K562 (cell line): ENCODE measurements at regions not wholly inside any gene's neighbourhood (a gene's known extent, or its start where the extent isn't known, plus 50 kb on each side); places are given as distances from the start of the nearest gene placed in this dataset.

Experiments
- ATAC-seq: fragments of 200-7000 bp; cut with Tn5 transposase; 3 replicates; pipeline ENCODE4 v1.9.1; 2020; ENCODE audit warnings: moderate library complexity
- BruUV-seq: library from RNA; stranded (reverse); fragments of 400-500 nt; replicated peaks from 2 replicates; lab custom pipeline; 2021; lab: Mats Ljungman, UMichigan
- CTCF ChIA-PET: fragments of 300-600 bp; formaldehyde crosslinking; extraction: SDS; loops from one replicate; lab custom pipeline; 2021; ENCODE audit warnings: low intra/inter-chr PET ratio; lab: Yijun Ruan, JAX
- POLR2A ChIA-PET: fragments of 300-600, 350-650 bp; sonication (Branson Sonifier 250); formaldehyde crosslinking; extraction: SDS; loops from one replicate; lab custom pipeline; 2021; ENCODE audit warnings: antibody characterized with exemption, inconsistent platforms; lab: Yijun Ruan, JAX
- DNase-seq, 4 experiments: peaks; one replicate each; pipeline versions ENCODE4 v3.0.0 to v3.0.0-alpha.2; 2011 to 2018; ENCODE audit warnings: low spot score in 3 of 4, mixed read lengths in 3 of 4; ENCODE audit errors: extremely low read depth in 1 of 4
- FAIRE-seq: peaks from 2 replicates; lab custom pipeline; 2011; peaks lifted over from hg19 to GRCh38; lab: Jason Lieb, UNC
- H2AFZ ChIP-seq: 2 replicates; pipeline ENCODE4 v1.6.0; 2011; ENCODE audit warnings: low read depth, low read length, control low read depth, inconsistent platforms
- H3K27ac ChIP-seq: fragments of 200-600 bp; 3 replicates; pipeline ENCODE4 v1.8.0; 2011; ENCODE audit warnings: low read depth, mild to moderate bottlenecking, control low read depth, inconsistent platforms, low read length, moderate library complexity, mixed read lengths; ENCODE audit errors: extremely low read depth
- H3K27me3 ChIP-seq, 2 experiments: fragments of 300-600 bp in 1 of 2; 2 replicates in 1 of 2; 3 replicates in 1 of 2; pipeline versions ENCODE4 v1.6.0 to v1.8.0; 2011; ENCODE audit warnings: inconsistent platforms in 2 of 2, low read length in 2 of 2, mild to moderate bottlenecking in 1 of 2, mixed read lengths in 1 of 2, moderate library complexity in 1 of 2; ENCODE audit not compliant: control insufficient read depth in 2 of 2, insufficient read depth in 2 of 2
- H3K36me3 ChIP-seq: fragments of 300-600 bp; 3 replicates; pipeline ENCODE4 v1.8.0; 2011; ENCODE audit warnings: mild to moderate bottlenecking, low read length, inconsistent platforms; ENCODE audit not compliant: control insufficient read depth, insufficient read depth
- H3K4me1 ChIP-seq, 2 experiments: fragments of 200-600 bp in 1 of 2; replicated peaks in 1 of 2; 2 replicates in 1 of 2; 3 replicates in 1 of 2; pipeline versions ENCODE4 v1.5.1 to v1.8.0; 2011; ENCODE audit warnings: inconsistent platforms in 2 of 2, low read length in 2 of 2, mild to moderate bottlenecking in 1 of 2, mixed read lengths in 1 of 2, moderate library complexity in 1 of 2; ENCODE audit not compliant: control insufficient read depth in 2 of 2, insufficient read depth in 2 of 2
- H3K4me2 ChIP-seq: 2 replicates; pipeline ENCODE4 v1.6.1; 2011; ENCODE audit warnings: low read length, control low read depth, inconsistent platforms, mixed read lengths; ENCODE audit not compliant: insufficient read depth
- H3K4me3 ChIP-seq: fragments of 200-600 bp; sonication (generic), shearing (Covaris generic); 2 replicates; pipeline ENCODE4 v1.5.1; 2016; ENCODE audit warnings: control low read depth, inconsistent platforms
- H3K79me2 ChIP-seq: fragments of 200-600 bp; 3 replicates; pipeline ENCODE4 v1.8.0; 2011; ENCODE audit warnings: low read length, inconsistent platforms; ENCODE audit not compliant: control insufficient read depth, insufficient read depth
- H3K9ac ChIP-seq, 2 experiments: 2 replicates each; pipeline versions ENCODE4 v1.6.0 to v1.6.1; 2011; ENCODE audit warnings: low read depth in 2 of 2, low read length in 2 of 2, control low read depth in 1 of 2, inconsistent platforms in 1 of 2, mild to moderate bottlenecking in 1 of 2, mixed read lengths in 1 of 2; ENCODE audit not compliant: insufficient read depth in 1 of 2
- H3K9me1 ChIP-seq: one replicate; pipeline ENCODE4 v1.6.0; 2011; ENCODE audit warnings: inconsistent platforms, mild to moderate bottlenecking, low read length, moderate library complexity; ENCODE audit not compliant: control insufficient read depth, insufficient read depth
- H3K9me3 ChIP-seq: replicated peaks from 2 replicates; pipeline ENCODE4 v1.5.1; 2011; ENCODE audit warnings: low read depth, low read length, inconsistent platforms; ENCODE audit not compliant: control insufficient read depth, insufficient read depth
- H4K20me1 ChIP-seq: replicated peaks from 2 replicates; pipeline ENCODE4 v1.6.1; 2011; ENCODE audit warnings: low read length, inconsistent platforms, mixed read lengths; ENCODE audit not compliant: control insufficient read depth, insufficient read depth
- ELF1 ChIP-seq: fragments of 200-800 bp; sonication (Bioruptor generic); IDR thresholded peaks from 2 replicates; pipeline ENCODE4 v1.6.1; 2016; ENCODE audit warnings: missing genetic modification characterization, missing compliant biosample characterization
- ESRRB ChIP-seq: fragments of 250-450 bp; sonication (Bioruptor Pico); IDR thresholded peaks from 2 replicates; pipeline ENCODE4 v1.5.0; 2020; ENCODE audit warnings: mild to moderate bottlenecking, moderate library complexity, borderline replicate concordance
- FOS ChIP-seq: IDR thresholded peaks from 3 replicates; pipeline ENCODE4 v1.6.1; 2011; ENCODE audit not compliant: insufficient read length; ENCODE audit errors: extremely low read depth
- ILK ChIP-seq: fragments of 450-650 bp; IDR thresholded peaks from 2 replicates; pipeline ENCODE4 v1.6.1; 2016; ENCODE audit warnings: missing genetic modification characterization, low read depth, mild to moderate bottlenecking, missing compliant biosample characterization, moderate library complexity, borderline replicate concordance
- L3MBTL2 ChIP-seq: fragments of 450-650 bp; IDR thresholded peaks from 2 replicates; pipeline ENCODE4 v1.6.1; 2016; ENCODE audit warnings: mild to moderate bottlenecking, moderate library complexity
- MCM2 ChIP-seq: fragments of 450-650 bp; IDR thresholded peaks from 2 replicates; pipeline ENCODE4 v1.6.1; 2017; ENCODE audit warnings: low read depth, mild to moderate bottlenecking
- MCM5 ChIP-seq: fragments of 450-650 bp; IDR thresholded peaks from 2 replicates; pipeline ENCODE4 v1.6.1; 2016; ENCODE audit warnings: low read depth
- NBN ChIP-seq: fragments of 450-650 bp; IDR thresholded peaks from 2 replicates; pipeline ENCODE4 v1.6.1; 2016; ENCODE audit warnings: low read depth, mild to moderate bottlenecking
- NFATC3 ChIP-seq: fragments of 450-650 bp; IDR thresholded peaks from 2 replicates; pipeline ENCODE4 v1.6.1; 2017; ENCODE audit warnings: mild to moderate bottlenecking
- PPARD ChIP-seq: fragments of 250-450 bp; sonication (Bioruptor Pico); IDR thresholded peaks from 2 replicates; pipeline ENCODE4 v1.8.0; 2022; ENCODE audit warnings: inconsistent platforms, mild to moderate bottlenecking, moderate library complexity
- SMAD4 ChIP-seq: fragments of 250-450 bp; sonication (Bioruptor Pico); conservative IDR thresholded peaks from 2 replicates; pipeline ENCODE4 v1.8.0; 2021; ENCODE audit warnings: inconsistent platforms, mild to moderate bottlenecking, moderate library complexity
- SMARCA5 ChIP-seq: fragments of 450-650 bp; IDR thresholded peaks from 2 replicates; pipeline ENCODE4 v1.6.1; 2016
- ZBTB17 ChIP-seq: fragments of 450-650 bp; formaldehyde crosslinking; IDR thresholded peaks from 2 replicates; pipeline ENCODE4 v1.4.0; 2020; ENCODE audit warnings: mild to moderate bottlenecking
- ZNF253 ChIP-seq: fragments of 250-450 bp; sonication (Bioruptor Pico); conservative IDR thresholded peaks from 2 replicates; pipeline ENCODE4 v1.6.1; 2021; ENCODE audit warnings: mild to moderate bottlenecking
- ZNF75A ChIP-seq: fragments of 450-650 bp; formaldehyde crosslinking; IDR thresholded peaks from 2 replicates; pipeline ENCODE4 v1.4.0; 2020; ENCODE audit warnings: mild to moderate bottlenecking
- WGBS: fragments of 100-300 bp; shearing (Covaris generic); methylation state at CpG from one replicate; pipeline ENCODE4 v1.1.6; 2016; ENCODE audit warnings: low coverage, mixed read lengths; ENCODE audit not compliant: insufficient coverage; ENCODE audit errors: missing lambda C conversion rate; 5-methylcytosine and 5-hydroxymethylcytosine counted together
- in situ Hi-C: fragments of 300-500 bp; cut with MboI; formaldehyde crosslinking; loops from 4 replicates; pipeline ENCODE4 v1.15.0; 2018; ENCODE audit warnings: inconsistent platforms, mixed read lengths
- intact Hi-C: fragments of 100-400 bp; cut with micrococcal nuclease; formaldehyde crosslinking; loops from 2 replicates; pipeline ENCODE4 v1.14.2; 2022
- TF ChIP-seq, protein P1 (sequence below): sonication (generic); formaldehyde crosslinking; IDR thresholded peaks from 2 replicates; pipeline ENCODE4 v1.8.1; 2023; ENCODE audit warnings: mild to moderate bottlenecking, missing genetic modification reagents
- TF ChIP-seq, protein P2 (sequence below): fragments of 450-650 bp; IDR thresholded peaks from 2 replicates; pipeline ENCODE4 v1.6.1; 2017; ENCODE audit warnings: mild to moderate bottlenecking, moderate library complexity

DNA sequence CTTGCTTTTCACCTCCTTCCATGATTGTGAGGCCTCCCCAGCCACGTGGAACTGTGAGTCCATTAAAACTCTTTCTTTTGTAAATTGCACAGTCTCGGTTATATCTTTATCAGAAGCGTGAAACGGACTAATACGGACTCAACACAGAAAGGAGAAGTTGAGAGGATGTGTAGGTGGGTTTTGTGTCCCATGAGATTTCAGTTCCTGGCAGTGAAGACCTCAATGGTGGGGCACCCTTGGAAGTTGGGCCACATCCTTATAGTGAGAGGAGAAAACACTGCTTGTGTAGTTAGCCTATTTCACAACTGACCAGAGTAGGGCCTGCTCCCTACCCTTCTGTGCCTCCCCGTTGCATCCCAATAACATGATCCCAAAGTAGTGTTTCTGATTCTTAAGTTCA lies 98.9 kb upstream of the TNC start:
- BruUV-seq: no TSS peak
- intact Hi-C loops (no loop called here), in situ Hi-C loops (no loop called here)
- Histone ChIP-seq H3K4me2 (no peak overlapping the region), H4K20me1 (no peaks in the 10 kb centered on the region), H3K9me1 (no peaks in the 10 kb centered on the region), H3K27me3 (no peaks in the 10 kb centered on the region), H3K9me3 (no peaks in the 10 kb centered on the region), H2AFZ (no peak overlapping the region), H3K9ac (no peak overlapping the region), H3K36me3 (no peaks in the 10 kb centered on the region), H3K4me3 (no peak overlapping the region), H3K79me2 (no peaks in the 10 kb centered on the region), H3K27ac (no peak overlapping the region), H3K4me1 (no peaks in the 10 kb centered on the region)
- ATAC-seq (no peak), FAIRE-seq (no peak), DNase-seq (no peak)
- 0% methylated on average over 6 of the region's 6 CpGs for WGBS
- no peak for TF ChIP-seq NBN
- no peak for TF ChIP-seq ZBTB17
- no peak for TF ChIP-seq SMAD4
- no peak for TF ChIP-seq PPARD (CRISPR knock-in tag)
- TF ChIP-seq FOS: no peak
- TF ChIP-seq L3MBTL2: no peak
- no peak for TF ChIP-seq ELF1 (tag)
- TF ChIP-seq, protein P1, sequence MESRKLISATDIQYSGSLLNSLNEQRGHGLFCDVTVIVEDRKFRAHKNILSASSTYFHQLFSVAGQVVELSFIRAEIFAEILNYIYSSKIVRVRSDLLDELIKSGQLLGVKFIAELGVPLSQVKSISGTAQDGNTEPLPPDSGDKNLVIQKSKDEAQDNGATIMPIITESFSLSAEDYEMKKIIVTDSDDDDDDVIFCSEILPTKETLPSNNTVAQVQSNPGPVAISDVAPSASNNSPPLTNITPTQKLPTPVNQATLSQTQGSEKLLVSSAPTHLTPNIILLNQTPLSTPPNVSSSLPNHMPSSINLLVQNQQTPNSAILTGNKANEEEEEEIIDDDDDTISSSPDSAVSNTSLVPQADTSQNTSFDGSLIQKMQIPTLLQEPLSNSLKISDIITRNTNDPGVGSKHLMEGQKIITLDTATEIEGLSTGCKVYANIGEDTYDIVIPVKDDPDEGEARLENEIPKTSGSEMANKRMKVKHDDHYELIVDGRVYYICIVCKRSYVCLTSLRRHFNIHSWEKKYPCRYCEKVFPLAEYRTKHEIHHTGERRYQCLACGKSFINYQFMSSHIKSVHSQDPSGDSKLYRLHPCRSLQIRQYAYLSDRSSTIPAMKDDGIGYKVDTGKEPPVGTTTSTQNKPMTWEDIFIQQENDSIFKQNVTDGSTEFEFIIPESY (CRISPR knock-in tag): no peak
- no peak for TF ChIP-seq ILK
- no peak for TF ChIP-seq MCM2
- TF ChIP-seq, protein P2, sequence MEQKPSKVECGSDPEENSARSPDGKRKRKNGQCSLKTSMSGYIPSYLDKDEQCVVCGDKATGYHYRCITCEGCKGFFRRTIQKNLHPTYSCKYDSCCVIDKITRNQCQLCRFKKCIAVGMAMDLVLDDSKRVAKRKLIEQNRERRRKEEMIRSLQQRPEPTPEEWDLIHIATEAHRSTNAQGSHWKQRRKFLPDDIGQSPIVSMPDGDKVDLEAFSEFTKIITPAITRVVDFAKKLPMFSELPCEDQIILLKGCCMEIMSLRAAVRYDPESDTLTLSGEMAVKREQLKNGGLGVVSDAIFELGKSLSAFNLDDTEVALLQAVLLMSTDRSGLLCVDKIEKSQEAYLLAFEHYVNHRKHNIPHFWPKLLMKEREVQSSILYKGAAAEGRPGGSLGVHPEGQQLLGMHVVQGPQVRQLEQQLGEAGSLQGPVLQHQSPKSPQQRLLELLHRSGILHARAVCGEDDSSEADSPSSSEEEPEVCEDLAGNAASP: no peak
- no peak for TF ChIP-seq SMARCA5
- no peak for TF ChIP-seq ESRRB (CRISPR knock-in tag)
- no peak for TF ChIP-seq NFATC3
- TF ChIP-seq ZNF75A (CRISPR knock-in tag): no peak
- TF ChIP-seq ZNF253 (CRISPR knock-in tag): no peak
- TF ChIP-seq MCM5: no peak
- CTCF ChIA-PET: no interaction called here
- POLR2A ChIA-PET: no interaction called here
